Stimulated activated CD8-positive, alpha-beta memory T cell treated with anti-CD3 and anti-CD28 coated beads, Interleukin-7, amount 100 ng/mL, for 48 hours (primary cell): ENCODE measurements at regions not wholly inside any gene's neighbourhood (a gene's known extent, or its start where the extent isn't known, plus 50 kb on each side); places are given as distances from the start of the nearest gene placed in this dataset.

Source experiments
- DNase-seq, 2 donors: peaks; one replicate each; pipeline ENCODE4 v3.0.0-alpha.2; 2020; ENCODE audit warnings: low read depth in 1 of 2; ENCODE audit errors: extremely low read depth in 1 of 2

DNA sequence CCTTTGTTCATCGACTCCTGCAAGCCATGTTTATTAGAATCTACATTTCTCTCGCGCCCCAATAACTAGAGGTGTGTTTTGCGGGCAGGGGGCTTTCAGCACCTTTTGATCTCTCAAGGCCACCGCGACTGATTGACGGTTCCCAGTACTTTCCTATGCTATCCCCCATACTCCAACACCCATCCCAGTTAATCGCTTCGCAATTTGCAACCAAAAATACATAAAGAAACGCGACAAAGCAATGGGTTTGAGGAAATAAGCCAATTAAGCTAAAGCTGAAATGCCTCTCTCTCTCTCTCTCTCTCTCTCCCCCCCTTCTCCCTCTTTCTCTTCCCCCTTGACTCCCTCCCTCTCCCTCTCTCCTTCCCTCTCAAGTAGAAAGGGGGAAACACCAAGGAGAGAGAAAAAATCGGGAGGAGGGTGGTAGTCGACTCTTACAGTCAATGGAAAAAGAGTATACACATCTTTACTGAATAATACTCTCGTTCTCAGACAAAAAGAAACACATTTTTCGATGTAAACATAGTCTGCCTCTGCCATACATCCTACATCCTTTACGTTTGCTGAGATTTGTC lies 128.0 kb upstream of the DPYD start:
- no peak for DNase-seq

GRCh38 chr1:98048244-98048643 lies 127.4 kb upstream of the DPYD start:
- peak in 1 of 2 donors; percentile 49 for DNase-seq

DNA sequence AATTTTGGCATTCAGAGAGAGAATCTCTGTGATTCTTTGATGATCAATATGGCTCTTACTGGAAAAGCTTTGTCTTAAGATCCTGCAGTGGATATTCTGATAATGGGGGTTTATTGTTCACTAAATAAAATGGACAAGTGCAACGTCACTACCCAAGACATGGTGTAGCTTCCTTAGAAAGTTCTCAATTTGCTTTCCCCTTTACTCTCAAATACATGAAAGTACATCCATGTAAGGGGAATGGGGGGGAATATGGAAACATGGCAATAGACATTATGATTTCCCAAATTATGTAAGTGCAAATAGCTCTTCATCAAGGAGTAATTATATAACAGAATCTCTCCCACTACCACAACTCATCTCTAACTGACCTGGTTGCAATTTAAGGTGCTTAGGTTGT lies 126.3 kb upstream of the DPYD start:
- DNase-seq = no peak

DNA sequence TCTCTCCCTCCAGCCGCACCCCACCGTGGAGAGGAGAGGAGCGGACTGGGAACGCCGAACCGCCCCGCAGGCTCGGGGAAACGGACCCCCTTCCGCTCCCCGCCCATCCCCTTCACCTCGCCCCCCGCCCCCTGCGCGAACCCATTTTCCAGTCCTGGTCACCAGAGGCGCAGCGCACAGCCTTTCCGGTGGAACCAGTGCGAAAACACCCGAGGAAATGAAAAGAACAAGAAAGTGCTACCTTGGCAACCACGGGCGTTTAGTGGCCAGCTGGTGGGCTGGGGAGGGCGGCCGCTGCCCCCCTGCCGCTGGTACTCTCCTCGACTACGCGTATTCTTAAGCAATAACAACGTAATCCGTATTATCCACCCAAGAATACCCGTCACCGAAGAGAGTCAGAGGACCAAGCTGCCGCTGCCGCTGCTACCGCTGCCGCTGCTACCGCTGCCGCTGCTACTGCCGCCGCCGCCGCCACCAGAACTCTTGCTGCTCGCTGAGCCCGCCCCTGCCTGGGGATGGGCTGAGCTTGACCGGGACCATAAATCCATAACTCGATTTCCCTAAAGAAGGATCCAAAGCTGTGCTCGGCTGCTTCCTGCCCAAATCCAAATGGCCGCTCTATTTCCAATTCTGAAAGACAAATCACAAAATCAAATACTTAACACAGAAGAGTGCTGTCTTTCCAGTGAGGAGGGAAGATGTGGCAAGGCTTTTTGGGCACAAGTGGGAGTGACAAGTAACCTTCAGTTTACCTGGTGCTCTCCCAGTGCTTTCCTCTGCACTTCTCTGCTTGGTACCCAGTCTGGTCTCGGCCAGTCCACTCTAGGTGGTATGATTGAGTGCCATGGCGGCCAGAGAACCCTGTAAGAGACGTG lies 125.2 kb upstream of the DPYD start:
- DNase-seq = no peak

- DNase-seq = no peak
Observed at GRCh38 chr1:98045211-98045766, 124.5 kb upstream of the DPYD start.

DNA sequence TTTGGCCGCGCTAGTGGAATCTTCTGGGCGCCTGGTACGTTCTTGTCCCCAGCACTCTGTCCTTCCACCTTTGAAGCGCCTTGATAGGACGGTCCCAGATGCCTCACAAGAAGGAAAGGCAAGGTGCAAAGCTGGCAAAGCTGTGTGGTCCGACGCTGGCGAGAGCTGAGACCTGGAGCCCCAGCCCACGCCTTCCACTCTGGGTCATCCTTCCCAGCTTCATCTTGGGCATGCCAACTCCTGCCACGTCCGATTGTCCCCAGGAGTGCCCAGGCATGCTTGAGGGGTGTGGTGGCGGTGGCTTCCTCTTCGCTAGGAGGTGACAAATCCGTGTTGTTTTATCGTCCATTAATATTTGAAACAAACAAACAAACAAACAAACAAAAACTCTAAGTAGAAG lies 123.9 kb upstream of the DPYD start:
- no peak for DNase-seq

- no peak for DNase-seq
Observed at GRCh38 chr1:98044071-98044697, 123.3 kb upstream of the DPYD start.

DNA sequence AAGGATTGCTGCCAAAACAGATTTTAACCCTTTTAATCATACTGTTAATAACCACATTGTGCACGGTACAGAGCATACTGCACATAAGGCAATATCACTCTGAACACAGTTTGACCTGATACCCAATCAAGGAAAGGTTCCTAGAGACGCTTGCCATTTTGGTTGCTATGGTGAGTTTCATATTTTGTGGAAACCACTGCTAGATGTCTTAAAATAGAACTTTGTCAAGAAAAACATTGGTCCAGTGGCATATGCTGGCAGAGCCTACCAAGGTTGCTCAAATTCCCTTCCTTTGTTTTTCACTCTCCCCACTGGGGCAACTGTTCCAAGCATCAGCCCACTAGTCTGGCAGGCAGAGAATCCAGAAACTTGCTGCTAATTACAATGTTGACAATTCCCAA lies 114.8 kb upstream of the DPYD start:
- no peak for DNase-seq

DNA sequence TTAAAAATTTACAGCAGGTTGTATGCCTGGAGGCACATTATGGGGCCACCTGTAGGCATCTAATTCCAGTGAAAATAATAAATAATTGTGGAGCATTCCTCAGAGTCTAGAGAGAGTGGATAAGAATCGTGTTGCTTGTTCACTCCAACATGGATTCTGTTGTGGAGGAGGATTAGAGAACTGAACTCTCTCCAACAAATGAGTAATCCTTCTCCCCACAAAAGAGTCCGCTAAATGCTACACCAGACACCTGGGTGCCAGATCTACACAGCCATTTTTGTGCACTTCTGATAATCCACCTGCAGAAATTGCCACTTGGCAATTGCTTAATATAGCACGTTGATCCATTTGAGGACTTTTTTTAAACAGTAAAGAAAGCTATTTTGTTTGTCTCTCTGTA lies 113.7 kb upstream of the DPYD start:
- DNase-seq = no peak

- no peak for DNase-seq
Observed at GRCh38 chr1:98032958-98033357, 112.1 kb upstream of the DPYD start.

DNA sequence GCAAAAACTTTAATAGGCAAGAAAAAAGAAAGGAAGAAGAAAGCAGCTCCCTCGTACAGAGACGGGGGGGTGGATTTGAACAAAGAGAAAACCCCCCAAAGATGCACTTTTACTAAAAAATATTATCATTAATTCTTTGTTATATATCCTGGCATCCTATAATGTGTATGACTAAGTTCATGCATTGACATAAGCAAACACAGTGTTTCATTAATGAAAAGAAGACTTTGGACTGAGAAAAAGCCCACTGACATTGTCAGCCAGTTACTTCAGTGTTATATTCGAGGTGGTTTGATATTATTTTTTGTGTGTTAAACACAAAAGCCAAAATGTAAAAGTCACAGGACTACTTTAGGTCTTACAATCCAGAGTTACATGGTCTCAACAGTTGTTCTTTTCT lies 110.1 kb upstream of the DPYD start:
- DNase-seq = no peak

DNA sequence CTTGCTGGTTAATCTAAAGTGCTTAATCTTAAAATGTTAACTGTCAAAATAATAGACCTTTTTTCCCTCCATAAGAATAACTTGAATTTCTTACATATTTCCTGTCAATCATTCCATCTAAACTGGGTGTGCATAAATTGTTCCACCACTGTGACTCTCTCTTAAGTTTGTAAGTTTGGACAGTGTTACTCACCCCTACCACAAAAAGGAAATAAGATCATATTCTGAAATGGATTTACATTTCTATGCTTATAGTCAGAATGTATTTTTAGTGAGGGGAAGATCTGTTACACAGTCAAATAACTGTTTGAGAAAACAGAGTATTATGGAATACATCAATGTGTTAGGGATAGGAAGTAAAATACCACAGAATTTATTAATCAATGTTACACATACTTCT lies 109.6 kb upstream of the DPYD start:
- DNase-seq = no peak

- no peak for DNase-seq
Observed at GRCh38 chr1:98028800-98029199, 108.0 kb upstream of the DPYD start.

DNA sequence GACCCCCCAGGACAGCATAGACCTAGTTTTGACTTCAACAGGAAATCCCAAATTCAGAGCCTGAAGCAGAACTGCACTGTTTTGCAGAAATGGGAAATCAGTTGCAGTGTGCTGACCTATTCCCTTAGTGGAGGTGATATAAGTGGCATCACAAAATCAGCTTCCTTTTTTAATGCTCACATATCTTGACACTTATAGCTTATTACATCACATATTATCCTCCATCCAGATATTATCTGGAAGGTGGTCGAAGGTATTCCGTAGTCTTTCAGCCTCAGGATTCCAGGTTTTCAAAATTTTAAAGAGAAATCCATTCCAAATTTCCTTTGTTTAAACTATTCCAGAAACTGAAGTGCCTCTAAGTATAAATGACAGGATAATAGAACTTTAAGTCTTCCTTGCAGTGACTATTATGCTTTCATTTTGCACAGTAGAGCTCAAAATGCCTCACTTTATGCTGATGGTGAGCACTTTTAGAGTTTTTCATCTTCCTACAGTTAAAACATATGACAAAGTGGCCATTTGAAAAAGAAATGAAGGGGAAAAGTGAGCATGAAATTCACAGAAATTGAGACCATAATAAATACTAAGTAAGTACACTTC lies 106.4 kb upstream of the DPYD start:
- no peak for DNase-seq

GRCh38 chr1:98025858-98026257 lies 105.0 kb upstream of the DPYD start:
- DNase-seq = no peak

DNA sequence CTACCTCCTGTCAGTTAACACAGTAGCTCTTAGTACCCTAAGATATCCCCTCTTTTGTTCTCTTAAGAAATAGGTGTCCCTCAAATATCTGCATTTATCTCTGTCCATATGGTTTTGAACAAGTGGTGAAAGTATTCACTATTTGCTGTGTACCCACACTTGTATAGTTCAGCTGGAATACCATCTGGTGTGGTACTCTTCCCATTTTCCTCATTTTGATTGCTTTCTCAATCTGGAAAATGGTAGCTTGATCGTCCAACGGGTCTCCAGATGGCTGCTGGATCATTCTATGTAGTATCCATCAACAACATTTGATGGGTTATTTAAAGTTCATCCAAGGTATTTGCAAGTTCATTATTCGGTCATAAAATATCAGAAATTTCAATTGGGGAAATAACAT lies 100.3 kb upstream of the DPYD start:
- DNase-seq = no peak

DNA sequence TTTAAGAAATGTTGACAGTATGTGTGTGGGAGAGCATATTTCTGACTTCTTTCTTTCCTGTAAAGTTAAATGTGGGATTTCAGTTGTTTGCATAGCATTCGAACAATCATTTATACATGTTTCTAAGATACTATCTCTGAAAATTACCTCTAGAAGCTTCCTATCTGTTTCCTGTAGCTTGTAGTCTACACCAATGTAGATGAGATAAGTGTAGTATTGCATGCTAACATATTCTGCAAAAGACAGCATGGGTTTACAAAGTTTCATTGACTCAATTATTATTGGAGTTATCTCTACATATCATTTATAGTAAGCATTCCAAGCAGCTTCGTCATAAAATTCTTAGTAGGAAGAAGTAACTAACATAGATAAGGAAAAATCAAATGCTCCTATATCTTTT lies 98.9 kb upstream of the DPYD start:
- no peak for DNase-seq

DNA sequence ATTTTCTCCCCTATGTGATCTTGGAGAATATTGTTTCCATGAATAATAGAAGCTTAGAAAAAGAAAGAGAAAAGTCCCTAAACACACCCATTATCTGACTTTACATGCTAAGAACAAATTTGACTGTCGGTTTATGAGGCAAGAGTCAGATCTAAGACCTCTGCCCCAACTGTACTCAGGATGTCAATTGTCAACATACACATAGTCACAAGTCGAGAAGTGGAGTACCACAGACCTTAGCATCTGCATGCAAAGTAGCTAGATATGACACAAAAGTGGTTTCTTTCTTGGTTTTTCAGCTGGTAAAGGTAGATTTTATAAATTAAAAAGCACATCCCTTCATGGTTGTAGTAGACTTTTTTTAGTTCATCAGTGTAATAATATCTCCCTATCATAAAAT lies 97.2 kb upstream of the DPYD start:
- DNase-seq = no peak

- no peak for DNase-seq
Observed at GRCh38 chr1:98017184-98017583, 96.3 kb upstream of the DPYD start.

- DNase-seq = no peak
Observed at GRCh38 chr1:98008373-98008772, 87.5 kb upstream of the DPYD start.

DNA sequence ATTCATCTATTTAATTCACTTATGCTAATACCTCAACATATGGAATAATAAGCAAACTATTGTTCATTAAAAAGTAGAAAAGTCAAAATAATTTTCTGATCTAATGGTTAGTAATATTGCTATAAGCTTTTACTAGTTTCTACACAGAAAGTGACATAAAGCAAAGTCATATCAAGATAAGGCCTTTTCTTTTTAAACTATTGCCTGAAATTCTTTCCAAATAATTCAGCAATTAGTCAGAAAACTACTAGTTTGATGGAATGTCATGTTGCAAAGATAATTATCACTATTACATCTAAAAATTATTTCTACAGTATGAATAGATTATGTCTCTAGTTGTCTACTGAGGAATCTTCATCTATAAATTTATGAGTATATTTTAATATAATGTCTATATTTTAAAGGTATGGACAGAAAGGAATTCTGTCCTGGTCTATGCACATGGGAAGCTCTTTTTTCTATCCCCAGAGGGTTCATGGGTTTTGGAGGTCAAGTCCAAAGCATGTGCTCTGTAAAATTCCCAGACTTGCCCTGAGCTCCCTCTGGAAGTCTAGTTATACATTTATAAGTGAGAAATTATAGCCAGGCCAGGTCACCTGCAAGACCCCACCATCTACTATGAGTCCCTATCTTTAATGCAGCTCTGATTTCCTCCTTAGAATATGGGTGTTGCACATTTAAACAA lies 84.6 kb upstream of the DPYD start:
- no peak for DNase-seq
